ENCODE measurements at regions not wholly inside any gene's neighbourhood (a gene's known extent, or its start where the extent isn't known, plus 50 kb on each side); places are given as distances from the start of the nearest gene placed in this dataset.

- Histone ChIP-seq H4K8ac (ENCODE audit: low read depth in 2 of 2, low read length in 2 of 2) (no peak overlapping the region), H3K27ac (ENCODE audit: insufficient read depth, low read length) (no peak overlapping the region), H4K5ac (ENCODE audit: low read depth, low read length) (no peak overlapping the region), H3K9ac (ENCODE audit: low read depth, low read length) (no peak overlapping the region), H2AK9ac (replicated peaks; ENCODE audit: low read depth, low read length, poor library complexity) (no peak overlapping the region), H3K79me1 (ENCODE audit: low read depth in 1 of 2, low read length in 2 of 2) (no peaks in the 10 kb centered on the region), H3K4ac (ENCODE audit: low read depth, low read length) (no peak overlapping the region), H3K18ac (ENCODE audit: low read depth, low read length) (no peak overlapping the region), H3K23ac (ENCODE audit: low read depth, low read length) (no peak overlapping the region), H2BK120ac (ENCODE audit: low read depth, low read length) (no peak overlapping the region), H3K4me1 (ENCODE audit: control insufficient read depth, insufficient read depth, low read length) (no peaks in the 10 kb centered on the region), H3K4me3 (ENCODE audit: insufficient read depth, low read depth, low read length) (no peak overlapping the region), H3K14ac (replicated peaks; ENCODE audit: low read depth, low read length) (no peak overlapping the region), H2AK5ac (ENCODE audit: low read depth, low read length) (no peak overlapping the region), H4K20me1 (ENCODE audit: insufficient read depth, low read length) (no peaks in the 10 kb centered on the region), H2BK15ac (ENCODE audit: low read depth, low read length) (no peak overlapping the region), H3K4me2 (ENCODE audit: low read depth, low read length) (no peak overlapping the region), H2BK5ac (ENCODE audit: low read depth, low read length, poor library complexity, severe bottlenecking) (no peak overlapping the region), H3K36me3 (ENCODE audit: control insufficient read depth, insufficient read depth, low read length) (no peaks in the 10 kb centered on the region), H2BK20ac (ENCODE audit: low read depth, low read length) (no peak overlapping the region), H4K91ac (ENCODE audit: insufficient read depth, low read depth, low read length) (no peak overlapping the region), H2AFZ (replicated peaks; ENCODE audit: low read length, poor library complexity) (no peak overlapping the region), H3K9me3 (ENCODE audit: control insufficient read depth, insufficient read depth, low read length) (no peaks in the 10 kb centered on the region), H3K9me1 (ENCODE audit: insufficient read depth, low read length) (no peaks in the 10 kb centered on the region), H3K56ac (ENCODE audit: extremely low read depth, insufficient read depth, low read length) (no peak overlapping the region), H3K27me3 (ENCODE audit: control insufficient read depth, insufficient read depth, low read length) (no peaks in the 10 kb centered on the region)
- intact Hi-C loops (cut with micrococcal nuclease) (no loop called here), in situ Hi-C loops (cut with MboI; ENCODE audit: low sequenced_read_pairs) (no loop called here), dilution Hi-C loops (cut with HindIII; ENCODE audit: low sequenced_read_pairs, unreplicated experiment) (no loop called here)
- TF ChIP-seq MXI1 (IDR thresholded peaks at IDR 0.05; ENCODE audit: borderline replicate concordance, low read depth, low read length): no peak
- no peak for TF ChIP-seq USF2 (IDR thresholded peaks at IDR 0.05; ENCODE audit: low read depth, low read length)
- no peak for DNase-seq
- no TSS peak for BruUV-seq (replicated peaks)
- WGBS, 2 experiments (ENCODE audit: extremely low coverage in 2 of 2, insufficient read length in 1 of 2): no CpG with 5 or more reads among the region's 3 CpGs
- CTCF ChIA-PET: no interaction called here
- POLR2A ChIA-PET (ENCODE audit: unreplicated experiment): no interaction called here
- no peak for ATAC-seq (ENCODE audit: low read depth)
Observed at GRCh38 chr1:163924041-163924440, 602.3 kb downstream of the NUF2 start.

Measured in IMR-90 (cell line).